ENCODE measurements at regions not wholly inside any gene's neighbourhood (a gene's known extent, or its start where the extent isn't known, plus 50 kb on each side); places are given as distances from the start of the nearest gene placed in this dataset.

DNA sequence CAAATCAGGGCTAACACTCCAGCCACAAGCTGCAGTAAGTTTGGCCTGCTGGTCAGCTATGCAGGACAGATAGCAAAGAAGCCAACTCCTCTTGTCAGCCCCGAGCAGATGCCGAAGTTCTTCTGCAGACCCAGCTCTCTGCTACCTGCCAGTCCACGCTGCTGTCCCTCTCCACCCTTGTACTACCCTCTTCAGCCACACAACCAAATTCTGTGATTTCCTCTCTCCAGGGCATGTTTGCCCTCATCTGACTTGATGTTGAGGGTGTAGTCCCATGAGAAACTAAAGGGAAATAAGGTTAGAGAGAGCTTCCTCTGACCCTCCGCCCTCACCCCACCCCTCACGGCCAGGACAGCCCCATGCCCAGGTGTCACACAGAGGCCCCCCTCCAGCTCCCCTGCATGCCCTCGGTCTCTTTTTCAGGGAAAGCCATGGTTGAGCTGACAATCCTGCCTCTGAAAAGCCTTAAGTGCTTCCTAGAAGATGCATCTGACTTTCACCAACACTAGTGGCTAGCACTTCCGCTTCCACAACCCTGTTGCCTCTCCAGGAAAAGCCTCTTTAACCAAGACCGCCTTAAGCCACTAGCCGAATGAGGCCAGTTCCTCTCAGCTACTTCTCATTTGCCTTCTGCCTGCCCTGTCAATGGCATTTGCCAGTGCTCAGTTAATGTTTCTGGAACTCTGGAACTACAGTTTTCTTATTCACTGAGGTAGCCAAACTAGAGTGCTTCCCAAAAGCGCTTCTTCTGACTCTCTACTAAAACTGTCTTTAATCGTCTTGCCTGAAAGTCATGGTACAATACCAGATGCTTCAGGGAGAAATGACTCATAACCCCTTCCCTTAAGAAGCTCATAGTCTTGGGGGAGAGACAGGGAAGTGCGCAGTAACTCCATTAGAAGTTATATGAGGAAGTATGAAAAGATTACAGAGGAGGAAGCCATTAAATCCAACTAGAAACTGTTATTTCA lies 300.4 kb upstream of the STT3B start:
- no peak for DNase-seq

DNA sequence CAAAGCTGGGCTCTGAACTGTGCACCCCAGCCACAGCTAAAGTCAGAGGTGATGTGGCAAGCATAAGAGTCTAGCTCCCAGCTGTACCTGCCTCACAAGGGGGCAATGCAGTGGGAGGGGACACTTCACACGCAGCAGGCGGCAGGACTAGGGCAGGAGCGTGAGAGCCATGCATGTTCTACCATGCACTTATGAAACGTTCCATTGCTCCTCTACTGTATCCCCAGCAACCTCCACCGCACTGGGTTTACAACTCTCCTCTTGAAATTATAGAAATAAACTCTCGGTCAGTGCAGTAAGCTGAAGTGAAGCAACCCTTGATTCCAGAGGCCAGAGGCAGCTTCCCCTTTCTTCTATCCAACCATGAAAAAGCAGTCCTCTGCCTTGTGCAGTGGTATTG lies 298.6 kb upstream of the STT3B start:
- DNase-seq, result no peak

DNA sequence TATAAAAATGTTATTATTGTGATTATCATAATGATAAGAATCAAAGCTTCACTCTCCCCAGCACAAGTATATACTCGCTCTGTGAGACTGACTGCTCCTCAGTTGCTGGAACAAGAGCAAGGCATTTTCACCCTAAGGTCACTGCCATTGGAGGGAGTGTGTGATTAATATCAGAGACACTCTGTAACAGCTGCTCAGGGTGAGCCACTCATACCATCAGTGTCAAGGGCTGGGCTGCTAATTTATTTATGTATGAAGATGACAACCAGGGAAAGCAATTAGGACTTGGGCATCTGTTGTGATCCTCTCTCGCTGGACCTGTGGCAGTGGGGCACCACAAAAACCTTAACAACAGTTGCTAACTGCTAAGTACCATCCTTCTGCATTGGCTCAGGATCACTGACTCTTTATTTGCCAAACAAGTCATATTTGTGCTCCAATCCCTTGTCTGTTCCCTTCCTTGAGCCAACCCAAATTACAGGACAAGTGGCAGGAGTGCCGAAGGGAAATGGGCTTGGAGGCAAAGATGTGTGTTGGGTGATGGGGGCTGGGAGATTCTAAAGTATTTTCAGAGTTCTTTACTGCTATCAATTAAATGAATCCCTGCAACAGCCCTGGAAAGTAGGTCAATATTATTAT lies 297.5 kb upstream of the STT3B start:
- no peak for DNase-seq

DNA sequence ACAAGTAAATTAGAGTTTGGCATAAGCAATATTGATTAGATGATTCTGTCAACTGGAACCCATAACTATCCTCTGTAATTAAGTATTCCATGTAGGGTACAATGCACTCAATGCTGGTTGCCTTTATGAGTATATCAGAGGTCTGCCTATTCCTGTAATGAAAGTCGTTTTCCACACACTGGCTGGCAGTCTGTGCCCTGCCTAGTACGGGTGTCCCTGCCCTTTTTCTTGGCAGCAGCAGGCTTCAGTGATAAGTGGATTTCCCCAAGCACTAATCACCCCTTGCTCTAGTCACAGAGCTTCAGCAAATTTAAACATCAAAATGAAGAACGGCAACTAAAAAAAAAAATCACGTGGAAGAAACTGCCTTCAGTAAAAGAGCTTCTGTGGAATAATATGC lies 294.8 kb upstream of the STT3B start:
- DNase-seq, result no peak

DNA sequence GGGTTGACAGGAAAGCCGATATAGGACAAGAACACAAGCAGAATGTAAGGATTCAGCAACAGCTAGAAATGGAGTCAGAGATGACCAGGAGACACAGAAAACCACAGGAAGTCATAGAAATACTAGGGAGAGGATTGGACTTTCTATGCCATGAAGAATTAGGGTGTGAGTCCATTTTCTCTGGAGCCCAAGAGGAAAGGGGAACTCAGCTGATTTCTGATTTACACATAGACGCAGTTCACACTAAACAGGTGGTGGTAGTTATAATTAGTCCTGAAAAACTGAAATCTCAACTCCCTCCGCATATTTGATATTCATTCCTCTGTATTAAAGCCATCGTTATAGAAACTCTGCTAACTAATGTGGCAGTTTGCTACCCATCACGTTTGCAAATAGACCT lies 292.7 kb upstream of the STT3B start:
- no peak for DNase-seq

DNA sequence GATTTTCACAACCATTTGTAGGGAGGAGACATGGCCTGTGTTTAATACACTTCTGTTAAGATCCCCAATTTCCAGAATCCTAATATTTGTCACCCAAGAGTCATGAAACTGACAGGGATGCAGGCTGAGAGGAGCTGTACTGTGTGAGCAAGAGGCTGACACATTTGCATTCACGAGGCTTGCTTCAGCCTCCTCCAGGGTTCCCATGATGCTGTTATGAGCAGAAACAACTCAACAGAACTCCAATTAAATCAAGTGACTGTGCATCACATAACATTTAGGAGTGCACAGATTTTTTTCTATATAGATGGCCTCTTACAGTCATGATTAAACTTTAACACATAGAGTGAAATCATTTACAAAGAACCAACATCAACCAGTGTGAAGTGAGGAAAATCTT lies 292.3 kb upstream of the STT3B start:
- DNase-seq, result no peak

DNA sequence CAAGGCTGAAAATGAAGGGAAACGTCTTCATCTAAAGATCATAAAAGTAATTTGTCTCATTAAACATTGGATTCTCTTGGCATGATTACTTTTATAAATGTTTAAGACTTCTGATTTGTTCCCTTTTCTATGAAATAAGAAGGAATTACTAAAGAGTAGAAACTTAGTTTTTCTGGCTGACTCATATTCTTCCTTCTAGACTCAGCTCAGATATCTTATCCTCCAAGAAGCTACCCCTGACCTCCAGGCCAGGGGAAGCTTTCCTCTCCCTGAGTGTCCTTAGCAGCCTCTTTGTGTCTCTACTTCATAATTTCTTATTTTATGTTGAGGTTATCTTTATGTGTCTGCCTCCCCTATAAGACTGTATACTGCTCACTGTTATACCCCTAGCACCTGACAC lies 291.9 kb upstream of the STT3B start:
- DNase-seq, result no peak

DNA sequence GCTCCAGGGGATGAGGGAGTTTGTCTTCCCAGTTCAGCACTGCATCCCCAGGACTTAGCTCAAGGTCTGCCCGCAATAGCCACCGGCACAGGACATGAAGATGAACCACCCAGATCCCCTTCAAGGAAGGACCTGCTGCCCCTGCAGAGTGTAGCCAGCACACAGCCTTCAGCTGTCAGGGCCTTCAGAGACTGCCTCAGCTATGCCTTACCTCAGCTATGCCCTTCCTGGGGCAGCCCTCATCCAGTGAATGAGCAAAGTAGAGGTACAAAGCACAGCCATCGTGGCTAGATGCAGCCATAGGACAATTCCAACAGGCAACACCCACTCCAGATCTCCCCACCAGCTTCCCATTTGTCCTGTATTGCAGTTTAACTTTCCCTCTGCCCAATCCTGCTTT lies 291.2 kb upstream of the STT3B start:
- DNase-seq, result no peak

DNA sequence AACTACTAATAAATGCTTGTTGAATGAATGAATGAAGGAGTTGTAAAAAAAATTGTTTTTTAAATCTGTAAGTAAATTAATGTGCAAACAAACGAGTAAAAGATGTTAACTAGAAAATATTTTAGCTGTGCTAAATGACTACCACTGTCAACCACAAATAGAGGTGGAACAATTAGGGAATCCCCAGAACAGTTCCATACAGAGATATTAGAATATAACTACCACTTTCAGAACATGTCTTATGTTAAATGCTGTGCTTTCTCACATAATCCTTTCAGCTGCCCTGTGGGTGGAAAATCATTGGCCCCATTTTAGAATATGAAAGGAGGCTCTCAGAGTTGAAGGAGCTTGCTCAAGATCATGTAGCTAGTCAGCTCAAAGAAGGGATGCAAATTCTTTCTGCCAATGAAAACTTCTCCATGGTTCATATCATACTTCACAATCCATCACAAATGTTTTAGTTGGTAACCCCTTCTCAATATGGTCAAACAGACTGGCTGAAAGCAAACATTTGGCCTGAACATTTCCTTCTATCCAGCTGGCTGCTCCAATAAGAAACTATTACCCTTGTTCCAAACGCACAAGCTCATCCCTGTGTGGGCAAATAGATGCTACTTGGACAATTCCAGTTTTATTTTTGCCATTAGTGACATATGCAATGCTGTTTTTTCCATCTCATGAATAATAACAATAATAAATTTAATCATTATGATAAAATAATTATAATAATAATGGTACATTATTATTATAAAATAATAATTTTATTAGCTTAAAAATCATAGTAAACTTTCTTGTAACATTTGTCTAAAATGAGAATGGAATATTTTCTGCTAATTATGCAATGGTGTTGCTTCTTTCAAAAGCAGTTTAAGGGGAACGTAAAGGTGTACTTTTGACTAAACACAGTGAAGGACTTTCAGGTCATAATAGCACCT lies 290.4 kb upstream of the STT3B start:
- DNase-seq, result no peak

DNA sequence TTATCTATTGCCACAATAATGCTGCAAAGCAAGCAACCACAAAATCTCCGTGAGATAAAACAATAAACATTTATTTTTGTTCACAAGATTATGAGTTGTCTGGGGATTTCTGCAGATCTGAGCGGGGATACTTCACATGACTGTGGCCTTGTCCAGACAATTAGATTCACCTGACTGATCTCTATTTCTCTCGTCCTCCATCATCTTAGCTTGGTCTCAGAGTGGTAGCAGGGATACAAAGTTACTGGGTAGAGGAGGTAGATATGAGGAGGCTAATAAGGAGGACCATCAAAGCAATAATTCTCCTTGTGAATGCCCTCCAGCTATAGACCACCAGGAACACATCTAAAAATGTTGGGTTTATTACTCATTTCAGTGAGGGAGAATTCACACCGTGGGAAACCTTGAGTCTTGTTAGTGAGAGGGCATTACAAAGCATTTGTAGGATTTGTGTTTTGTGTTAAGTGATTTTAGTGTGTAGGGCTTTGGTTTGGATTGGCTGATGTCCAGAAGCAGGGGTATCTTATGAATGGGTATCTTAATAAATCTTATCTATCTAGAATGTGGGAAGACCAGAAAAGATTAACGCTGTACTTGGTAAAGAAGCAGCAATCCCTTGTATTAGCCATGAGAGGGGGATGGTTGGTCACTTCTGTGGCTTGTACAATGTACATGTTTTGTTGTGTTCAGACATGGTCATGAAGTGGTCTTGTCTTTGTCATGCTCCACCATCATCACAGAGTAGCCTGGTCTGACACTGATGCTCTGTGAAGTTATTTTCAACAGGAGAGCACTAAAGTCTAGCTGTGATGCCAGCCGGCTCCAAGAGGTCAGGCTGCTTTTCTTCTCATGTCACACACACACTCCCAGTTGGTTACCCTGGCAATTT lies 287.6 kb upstream of the STT3B start:
- no peak for DNase-seq

DNA sequence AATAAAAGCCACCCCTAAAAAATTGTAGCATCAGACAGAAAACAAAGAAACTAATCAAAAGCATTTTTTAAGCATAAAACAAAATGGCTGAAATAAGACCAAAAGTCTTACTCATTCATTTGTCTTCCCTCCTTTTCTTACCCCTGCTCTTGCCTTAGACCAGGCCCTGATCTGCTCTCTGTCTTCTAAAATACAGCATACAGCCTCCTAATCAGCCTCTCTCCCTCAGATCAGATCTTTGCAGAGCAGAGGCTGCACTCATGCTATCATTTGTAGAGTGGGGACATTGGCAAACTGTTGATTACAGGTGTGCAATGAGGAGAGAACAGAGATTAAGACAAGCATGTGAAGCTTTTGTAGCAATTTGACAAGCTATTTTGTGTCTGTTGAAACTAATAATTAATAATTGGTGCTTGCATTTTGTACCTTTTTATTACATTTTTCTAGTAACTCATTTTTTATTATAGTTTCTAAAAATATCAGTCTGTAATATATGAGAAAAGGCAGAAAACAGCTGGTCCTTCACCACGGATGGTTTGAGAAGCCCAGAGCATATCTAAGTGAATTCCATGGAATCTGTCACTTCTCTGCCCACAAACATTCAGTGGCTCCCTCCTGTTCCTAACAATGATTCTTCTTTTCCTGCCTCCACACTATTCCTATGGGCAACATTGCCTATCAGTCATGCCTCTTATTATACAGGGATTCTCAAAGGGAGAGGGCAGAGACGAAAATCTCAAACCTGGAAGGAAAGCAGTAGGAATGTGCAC lies 286.2 kb upstream of the STT3B start:
- no peak for DNase-seq

DNA sequence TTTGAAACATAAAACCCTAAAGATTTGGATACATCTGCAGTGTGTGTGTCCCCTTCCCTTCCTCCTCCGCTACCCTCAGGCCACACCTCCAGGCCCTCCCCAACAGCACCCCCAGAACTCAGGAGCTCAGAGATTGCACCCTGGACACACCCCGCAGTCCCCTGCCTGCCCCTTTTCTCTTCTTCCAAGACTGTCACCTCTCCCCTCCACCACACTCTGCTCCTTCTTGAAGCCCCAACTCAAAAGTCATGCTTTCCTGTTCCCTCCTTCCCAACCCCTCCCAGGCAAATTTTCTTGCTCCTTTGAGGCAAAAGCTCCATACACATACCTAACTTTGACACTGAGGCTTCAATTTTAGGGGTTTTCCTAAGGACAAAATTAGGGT lies 285.7 kb upstream of the STT3B start:
- no peak for DNase-seq

DNA sequence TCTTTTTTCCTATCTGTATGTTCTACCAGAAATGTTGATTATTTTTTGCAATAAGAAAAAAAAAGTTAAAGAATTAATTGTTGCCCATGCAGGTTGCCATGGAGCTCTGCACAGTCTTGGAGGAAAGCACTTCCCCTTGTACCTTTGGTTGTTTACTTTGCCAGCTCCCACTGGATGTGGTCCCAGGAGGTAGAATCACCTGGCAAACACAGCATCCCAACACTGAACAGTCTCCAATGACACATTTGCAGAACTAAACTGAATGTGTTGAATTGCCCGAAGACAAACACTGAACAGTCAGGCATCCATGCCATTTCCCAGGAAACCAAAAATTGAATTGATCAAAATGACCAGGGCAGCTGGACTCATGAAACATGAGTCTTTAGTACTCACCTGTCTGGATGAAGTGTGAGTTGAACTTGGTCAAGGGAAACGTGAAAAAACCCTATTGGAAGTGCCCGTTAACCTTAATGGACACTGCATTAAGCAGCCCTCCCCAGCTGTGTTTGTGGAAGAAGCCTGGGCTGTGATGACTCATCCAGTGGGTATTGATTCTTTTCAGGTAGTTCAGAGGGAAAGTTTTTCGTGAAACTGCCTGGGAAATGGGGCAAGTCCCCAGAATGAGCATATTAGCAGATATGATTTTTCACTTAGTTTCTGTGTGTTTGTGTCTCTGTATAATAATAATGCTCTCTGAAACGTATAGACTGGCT lies 284.7 kb upstream of the STT3B start:
- no peak for DNase-seq

DNA sequence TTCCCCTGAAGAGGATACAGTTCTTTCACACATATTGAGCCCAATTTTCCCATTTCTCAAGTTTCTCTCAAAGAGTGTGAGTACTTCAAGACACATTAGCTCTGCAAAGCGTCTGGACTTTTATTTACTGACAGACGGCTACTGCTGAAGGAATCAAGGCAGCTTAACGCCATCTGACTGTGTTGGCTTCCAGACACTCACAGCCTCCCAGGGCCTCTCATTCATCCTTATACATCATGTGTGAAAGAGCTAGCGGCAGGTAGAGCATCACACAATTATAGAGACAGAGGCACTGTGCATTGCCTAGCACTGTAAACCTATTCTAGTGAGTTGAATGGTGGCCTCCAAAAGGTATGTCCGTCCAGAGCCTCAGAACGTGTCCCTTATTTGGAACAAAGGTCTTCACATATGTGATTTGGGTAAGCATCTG lies 284.1 kb upstream of the STT3B start:
- DNase-seq, result no peak

DNA sequence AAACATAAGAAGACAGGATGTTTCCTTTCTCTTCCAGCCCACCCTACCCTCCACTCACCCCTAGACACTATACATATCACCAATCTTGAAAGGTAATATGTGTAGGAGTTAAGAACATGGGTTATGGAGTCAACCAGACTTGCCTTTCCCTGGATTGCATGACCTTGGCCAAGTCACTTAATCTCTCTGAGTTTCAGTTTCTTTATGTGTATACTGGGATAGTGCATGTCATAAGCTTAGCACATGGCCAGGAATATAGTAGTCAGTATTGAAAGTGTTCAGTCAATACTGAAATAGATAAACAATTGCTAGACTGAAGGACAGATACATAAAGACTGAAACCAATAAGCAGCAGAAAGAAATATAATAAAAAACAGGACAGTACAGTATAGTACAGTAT lies 283.2 kb upstream of the STT3B start:
- DNase-seq, result no peak

DNA sequence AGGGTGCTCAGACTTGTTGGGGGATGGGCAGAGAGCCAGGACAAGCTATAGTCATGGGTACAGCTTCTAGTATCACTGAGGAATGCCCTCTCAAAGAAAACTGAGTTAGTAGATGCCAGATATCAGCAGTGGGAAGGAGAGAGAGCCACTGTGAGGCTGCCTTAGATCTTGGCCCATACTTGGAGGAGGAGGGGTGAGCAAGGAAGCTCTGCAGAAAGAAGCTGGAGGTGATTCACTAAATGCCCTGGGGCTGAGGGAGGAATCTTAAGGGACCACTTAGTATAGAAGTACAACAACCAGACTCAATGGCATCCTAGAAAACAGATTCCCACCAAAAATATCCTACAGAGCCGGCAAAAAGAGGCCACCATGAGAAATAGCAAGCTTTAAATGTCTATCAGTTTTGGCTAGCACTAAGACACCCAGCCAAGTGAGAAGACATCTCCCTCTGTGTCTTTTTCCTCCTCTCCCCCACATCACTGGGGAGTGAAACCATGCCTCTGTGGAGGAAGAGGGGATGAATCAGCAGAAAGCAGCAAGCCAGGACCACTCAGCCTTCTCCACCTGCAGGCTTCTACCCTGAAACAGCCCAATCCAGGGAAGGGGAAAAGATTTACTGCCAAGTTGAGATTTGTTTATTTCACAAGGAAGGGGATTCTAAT lies 282.5 kb upstream of the STT3B start:
- DNase-seq, result peak; percentile 77

DNA sequence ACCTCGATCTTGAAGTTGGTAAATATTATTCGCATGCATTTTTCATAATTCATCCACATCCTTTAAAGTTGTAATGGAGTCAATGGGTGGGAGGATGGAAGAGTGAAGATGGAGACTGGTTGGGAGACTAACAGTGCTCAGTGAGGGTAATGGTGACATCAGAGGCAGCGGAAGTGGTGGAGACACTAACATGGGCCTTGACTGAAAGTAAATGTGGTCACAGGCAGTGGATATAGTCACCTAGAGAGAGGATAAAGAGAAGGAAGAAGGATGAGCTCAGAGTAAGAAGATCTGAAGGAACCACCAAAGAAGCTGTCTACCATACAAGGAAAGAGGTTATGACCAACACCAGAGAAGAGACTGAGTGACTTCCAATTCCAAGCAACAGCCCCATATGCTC lies 281.6 kb upstream of the STT3B start:
- no peak for DNase-seq

DNA sequence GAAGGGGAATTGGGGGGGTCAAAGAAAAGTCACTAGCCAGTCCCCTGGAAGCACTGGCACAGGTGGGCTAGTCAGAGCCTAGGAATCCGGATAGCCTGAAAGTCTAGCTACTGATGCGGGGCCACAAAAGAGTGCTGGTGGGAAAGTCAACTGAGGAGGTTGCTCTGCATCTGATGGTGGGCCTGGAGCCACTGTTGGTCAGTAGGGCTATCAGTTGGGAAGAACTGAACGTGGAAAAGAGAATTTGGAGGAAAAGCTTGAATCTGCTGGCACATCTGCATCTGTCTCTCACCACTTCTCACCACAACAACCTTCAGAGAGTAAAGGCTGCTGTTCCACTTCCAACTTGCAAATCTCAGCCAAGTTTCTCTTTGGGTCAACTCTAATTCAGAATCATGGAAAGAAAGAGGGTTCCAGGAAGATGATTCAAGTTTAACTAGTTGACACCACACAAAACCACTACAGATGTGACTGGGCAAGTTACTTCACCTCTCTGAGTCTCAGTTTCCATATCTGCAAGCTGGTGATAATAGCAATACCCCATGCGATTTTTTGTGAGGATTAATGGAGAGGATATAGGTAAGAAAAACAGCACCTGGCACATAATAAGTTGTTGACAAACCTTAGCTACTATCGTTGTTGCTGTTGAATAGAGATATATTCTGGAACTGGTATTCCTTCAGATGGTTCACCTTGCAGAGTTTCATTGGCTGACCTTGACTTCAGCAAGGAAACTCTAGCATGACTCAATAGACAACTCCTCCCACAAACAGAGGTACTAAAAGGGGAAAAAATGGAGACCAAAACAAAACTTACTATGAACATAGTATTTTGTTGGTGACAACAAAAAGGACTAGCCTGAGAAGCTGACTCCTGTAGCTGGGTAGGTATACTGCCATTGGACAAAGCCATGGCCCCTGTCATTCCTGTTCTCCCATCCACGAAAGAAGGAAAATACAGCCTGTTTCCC lies 280.2 kb upstream of the STT3B start:
- DNase-seq, result no peak

DNA sequence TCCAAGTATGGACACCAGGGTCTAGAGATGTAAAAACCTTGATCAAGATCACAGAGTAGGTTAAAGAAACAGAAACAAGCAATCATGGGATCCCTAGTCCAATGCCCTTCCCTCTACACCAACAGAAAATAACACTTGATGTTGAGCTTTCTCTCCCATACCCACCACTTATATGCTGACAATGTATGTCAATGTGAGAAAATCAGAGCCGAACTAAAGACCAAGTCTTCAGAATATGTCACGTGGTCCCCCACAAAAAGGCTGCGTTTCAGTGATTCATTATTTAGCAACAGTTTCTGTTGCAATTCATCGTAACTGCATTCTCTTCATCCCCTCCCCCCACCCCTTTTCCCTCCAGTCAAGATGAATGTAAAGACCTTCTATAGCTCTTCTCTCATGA lies 278.9 kb upstream of the STT3B start:
- DNase-seq, result no peak
